GM12878 (cell line): ENCODE measurements at regions not wholly inside any gene's neighbourhood (a gene's known extent, or its start where the extent isn't known, plus 50 kb on each side); places are given as distances from the start of the nearest gene placed in this dataset.

ENCODE experiments used
- ATAC-seq: fragments of 200-7000 bp; cut with Tn5 transposase; 3 replicates; pipeline ENCODE4 v1.9.1; 2020; ENCODE audit warnings: mild to moderate bottlenecking, moderate library complexity
- BruUV-seq: library from RNA; stranded (reverse); fragments of 400-500 nt; replicated peaks from 2 replicates; lab custom pipeline; 2021; lab: Mats Ljungman, UMichigan
- CTCF ChIA-PET: fragments of 300-600 bp; sonication (Branson Sonifier 250); formaldehyde crosslinking; extraction: SDS; loops from one replicate; lab custom pipeline; 2021; ENCODE audit warnings: inconsistent platforms; lab: Yijun Ruan, JAX
- POLR2A ChIA-PET: fragments of 350-600 bp; formaldehyde crosslinking; extraction: SDS; loops from one replicate; lab custom pipeline; 2021; ENCODE audit warnings: inconsistent platforms; lab: Charles Lee
- RAD21 ChIA-PET: fragments of 300-600 bp; sonication (Branson Sonifier 250); formaldehyde crosslinking; loops from one replicate; lab custom pipeline; 2023; ENCODE audit warnings: antibody characterized with exemption; ENCODE audit not compliant: unreplicated experiment; lab: Charles Lee
- SMC1A ChIA-PET: fragments of 300-600 bp; sonication (Branson Sonifier 250); formaldehyde crosslinking; loops from one replicate; lab custom pipeline; 2023; ENCODE audit not compliant: unreplicated experiment, uncharacterized antibody; lab: Charles Lee
- DNase-seq: peaks from one replicate; pipeline ENCODE4 v3.0.0-alpha.2; 2011; ENCODE audit warnings: low read depth, low spot score
- FAIRE-seq: peaks from 3 replicates; lab custom pipeline; 2011; peaks lifted over from hg19 to GRCh38; lab: Jason Lieb, UNC
- H2AFZ ChIP-seq: 2 replicates; pipeline ENCODE4 v1.6.0; 2011; ENCODE audit warnings: low read depth, low read length, control low read depth; ENCODE audit not compliant: control insufficient read depth
- H3K27ac ChIP-seq: 2 replicates; pipeline ENCODE4 v1.5.1; 2011; ENCODE audit warnings: control low read depth; ENCODE audit not compliant: control insufficient read depth, insufficient read depth
- H3K27me3 ChIP-seq, 2 experiments: replicated peaks in 1 of 2; 2 replicates each; pipeline versions ENCODE4 v1.6.0 to v1.6.1; 2011; ENCODE audit warnings: low read length in 1 of 2; ENCODE audit not compliant: control insufficient read depth in 2 of 2, insufficient read depth in 2 of 2
- H3K36me3 ChIP-seq, 2 experiments: 2 replicates each; pipeline ENCODE4 v1.5.1; 2011; ENCODE audit warnings: low read length in 1 of 2; ENCODE audit not compliant: control insufficient read depth in 2 of 2, insufficient read depth in 2 of 2
- H3K4me1 ChIP-seq: 2 replicates; pipeline ENCODE4 v1.6.1; 2011; ENCODE audit warnings: mild to moderate bottlenecking, low read length, moderate library complexity, mixed read lengths; ENCODE audit not compliant: control insufficient read depth, insufficient read depth
- H3K4me2 ChIP-seq: 2 replicates; pipeline ENCODE4 v1.6.0; 2011; ENCODE audit warnings: control low read depth; ENCODE audit not compliant: control insufficient read depth, insufficient read depth
- H3K4me3 ChIP-seq: fragments of 200-600 bp; sonication (generic); 2 replicates; pipeline ENCODE4 v1.5.1; 2016
- H3K79me2 ChIP-seq: 2 replicates; pipeline ENCODE4 v1.6.0; 2011; ENCODE audit warnings: low read length; ENCODE audit not compliant: control insufficient read depth, insufficient read depth
- H3K9ac ChIP-seq: 2 replicates; pipeline ENCODE4 v1.8.0; 2011; ENCODE audit warnings: low read length, control low read depth, mixed read lengths; ENCODE audit not compliant: control insufficient read depth, insufficient read depth
- H3K9me3 ChIP-seq: replicated peaks from 3 replicates; pipeline ENCODE4 v1.5.1; 2011; ENCODE audit warnings: mild to moderate bottlenecking, low read length; ENCODE audit not compliant: control insufficient read depth, insufficient read depth
- H4K20me1 ChIP-seq: 2 replicates; pipeline ENCODE4 v1.6.0; 2011; ENCODE audit not compliant: control insufficient read depth, insufficient read depth
- CHD4 ChIP-seq: fragments of 200-600 bp; sonication (generic); IDR thresholded peaks from 2 replicates; pipeline ENCODE4 v1.6.1; 2016; ENCODE audit warnings: mild to moderate bottlenecking
- DPF2 ChIP-seq: fragments of 450-650 bp; IDR thresholded peaks from 2 replicates; pipeline ENCODE4 v1.6.1; 2017; ENCODE audit warnings: mild to moderate bottlenecking
- HCFC1 ChIP-seq: fragments of 150-350 bp; IDR thresholded peaks from 2 replicates; pipeline ENCODE4 v1.6.1; 2014; ENCODE audit warnings: low read length
- JUND ChIP-seq: IDR thresholded peaks from 2 replicates; pipeline ENCODE4 v1.6.1; 2012; ENCODE audit warnings: low read depth, mild to moderate bottlenecking, low read length, improper control_type of control experiment, moderate library complexity
- KAT2A ChIP-seq: conservative IDR thresholded peaks from 2 replicates; pipeline ENCODE4 v1.6.1; 2011; ENCODE audit warnings: low read depth, low read length; ENCODE audit not compliant: control insufficient read depth
- MEF2B ChIP-seq: fragments of 450-650 bp; IDR thresholded peaks from 2 replicates; pipeline ENCODE4 v1.6.1; 2018; ENCODE audit warnings: mild to moderate bottlenecking, moderate library complexity; ENCODE audit not compliant: partially characterized antibody, poor library complexity, severe bottlenecking
- NFXL1 ChIP-seq: fragments of 450-650 bp; IDR thresholded peaks from 2 replicates; pipeline ENCODE4 v1.6.1; 2017; ENCODE audit warnings: antibody characterized with exemption, mild to moderate bottlenecking, borderline replicate concordance
- NR2C1 ChIP-seq: fragments of 450-650 bp; IDR thresholded peaks from 2 replicates; pipeline ENCODE4 v1.6.1; 2017; ENCODE audit warnings: antibody characterized with exemption, mild to moderate bottlenecking, moderate library complexity
- NRF1 ChIP-seq: conservative IDR thresholded peaks from 2 replicates; pipeline ENCODE4 v1.6.1; 2011; ENCODE audit warnings: mild to moderate bottlenecking, low read depth, low read length, improper control_type of control experiment
- RB1 ChIP-seq: fragments of 450-650 bp; formaldehyde crosslinking; IDR thresholded peaks from 2 replicates; pipeline ENCODE4 v1.6.1; 2017; ENCODE audit warnings: mild to moderate bottlenecking, borderline replicate concordance
- RUNX3 ChIP-seq: IDR thresholded peaks from 2 replicates; pipeline ENCODE4 v1.6.1; 2012; ENCODE audit warnings: low read length, inconsistent platforms
- SIN3A ChIP-seq: IDR thresholded peaks from 2 replicates; pipeline ENCODE4 v1.6.1; 2012; ENCODE audit warnings: low read depth, low read length, improper control_type of control experiment
- SREBF1 ChIP-seq: IDR thresholded peaks from 2 replicates; pipeline ENCODE4 v1.6.1; 2012; ENCODE audit warnings: mild to moderate bottlenecking, low read length
- SUZ12 ChIP-seq: fragments of 200-600 bp; sonication (generic); IDR thresholded peaks from one replicate; pipeline ENCODE4 v1.6.1; 2018; ENCODE audit warnings: antibody characterized with exemption, mild to moderate bottlenecking; ENCODE audit not compliant: unreplicated experiment
- ZNF622 ChIP-seq: fragments of 450-650 bp; IDR thresholded peaks from 2 replicates; pipeline ENCODE4 v1.6.1; 2017; ENCODE audit warnings: mild to moderate bottlenecking, inconsistent platforms
- WGBS: methylation state at CpG from one replicate; pipeline ENCODE4 v1.1.6; 2016; ENCODE audit warnings: low lambda C conversion rate; ENCODE audit not compliant: insufficient replicate concordance, insufficient coverage; ENCODE audit errors: missing lambda C conversion rate; 5-methylcytosine and 5-hydroxymethylcytosine counted together
- in situ Hi-C: fragments of 300-500 bp; cut with MboI; formaldehyde crosslinking; loops from 9 replicates; pipeline ENCODE4 v1.14.3; 2018; ENCODE audit warnings: mixed read lengths
- intact Hi-C: fragments of 100-400 bp; cut with micrococcal nuclease; formaldehyde crosslinking; loops from one replicate; pipeline ENCODE4 v1.14.2; 2022; ENCODE audit not compliant: unreplicated experiment
- TF ChIP-seq, protein P1 (sequence below): IDR thresholded peaks from 2 replicates; pipeline ENCODE4 v1.6.1; 2012; ENCODE audit warnings: low read depth, low read length, improper control_type of control experiment
- TF ChIP-seq, protein P2 (sequence below): fragments of 450-650 bp; IDR thresholded peaks from 2 replicates; pipeline ENCODE4 v1.6.1; 2017; ENCODE audit warnings: antibody characterized with exemption, mild to moderate bottlenecking, moderate library complexity
- TF ChIP-seq, protein P3 (sequence below): fragments of 450-650 bp; IDR thresholded peaks from 2 replicates; pipeline ENCODE4 v1.6.1; 2017; ENCODE audit warnings: mild to moderate bottlenecking, moderate library complexity

DNA sequence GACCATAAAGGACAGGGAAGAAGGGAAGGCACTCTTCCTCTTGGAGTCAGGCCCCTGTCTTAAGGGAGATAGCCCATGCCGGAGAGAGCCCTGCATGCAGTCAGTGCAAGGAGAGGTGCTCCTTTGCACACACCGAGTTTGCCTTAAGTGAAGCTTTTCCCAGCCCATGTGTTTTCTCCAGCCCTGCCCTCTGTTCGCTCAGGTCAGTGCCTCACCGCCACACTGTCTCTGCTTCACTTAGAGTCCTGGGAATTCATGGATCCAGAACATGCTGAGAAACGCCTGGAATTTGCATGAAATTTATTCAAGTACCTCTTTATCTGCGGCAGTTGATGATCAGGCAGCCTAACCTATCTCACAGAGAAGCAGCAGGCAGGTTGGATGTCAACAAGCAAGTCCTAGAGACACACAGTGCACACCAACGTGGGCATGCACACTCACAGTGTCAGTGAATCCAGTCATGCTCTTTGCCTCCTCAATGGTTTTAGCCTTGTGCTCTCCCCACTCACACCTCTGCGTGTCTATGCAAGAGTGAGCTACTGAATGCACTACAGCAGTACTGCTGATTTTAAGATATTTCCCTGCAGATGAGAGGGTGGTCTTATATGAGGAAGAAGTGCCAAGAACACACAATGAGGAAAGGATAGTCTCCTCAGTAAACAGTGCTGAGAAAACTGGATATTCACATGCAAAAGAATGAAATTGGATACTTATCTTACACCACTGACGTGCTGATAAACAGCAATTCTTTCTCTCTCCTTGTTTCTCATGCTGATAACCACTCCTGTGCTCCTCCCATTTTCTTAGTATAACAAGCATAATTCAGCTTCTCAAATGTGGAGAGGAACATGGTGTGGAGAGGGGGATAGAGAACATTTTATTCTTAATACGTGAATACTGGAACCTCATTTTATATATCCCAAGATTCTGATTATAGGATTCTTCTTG, 295.1 kb upstream of the CDYL start:
- CTCF ChIA-PET = no interaction called here
- FAIRE-seq = no peak

More for the DNA sequence above, 295.1 kb upstream of the CDYL start:
- ChIA-PET POLR2A (interaction anchor here (0.6 kb wide), 2 partner anchors 201 to 448 kb away, joined by 3 to 4 read pairs; no protein-coding TSS in a partner anchor), SMC1A (no interaction called here), RAD21 (no interaction called here)
- no peaks in the 10 kb centered on the region; the same call in 2 of the 3 replicates for H3K9me3 ChIP-seq
- no peak overlapping the region for H3K4me3 ChIP-seq
- WGBS = 32% methylated on average over 10 of the region's 10 CpGs
- H3K27ac ChIP-seq = no peak overlapping the region
- H3K4me2 ChIP-seq = no peak overlapping the region
- H4K20me1 ChIP-seq = no peaks in the 10 kb centered on the region
- in situ Hi-C loops = no loop called here
- no peaks in the 10 kb centered on the region for H3K27me3 ChIP-seq
- BruUV-seq = no TSS peak
- no peaks in the 10 kb centered on the region for H3K36me3 ChIP-seq
- DNase-seq (no peak), ATAC-seq (no peak)
- no peak overlapping the region for H3K9ac ChIP-seq
- H2AFZ ChIP-seq = no peak overlapping the region
- intact Hi-C loops = no loop called here
- no peaks in the 10 kb centered on the region for H3K79me2 ChIP-seq
- no peaks in the 10 kb centered on the region for H3K4me1 ChIP-seq
- TF ChIP-seq HCFC1 = no peak
- no peak for TF ChIP-seq DPF2
- TF ChIP-seq MEF2B = no peak
- TF ChIP-seq, protein P1, sequence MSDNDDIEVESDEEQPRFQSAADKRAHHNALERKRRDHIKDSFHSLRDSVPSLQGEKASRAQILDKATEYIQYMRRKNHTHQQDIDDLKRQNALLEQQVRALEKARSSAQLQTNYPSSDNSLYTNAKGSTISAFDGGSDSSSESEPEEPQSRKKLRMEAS = no peak
- no peak for TF ChIP-seq JUND
- no peak for TF ChIP-seq ZNF622
- TF ChIP-seq RB1 = no peak
- TF ChIP-seq, protein P2, sequence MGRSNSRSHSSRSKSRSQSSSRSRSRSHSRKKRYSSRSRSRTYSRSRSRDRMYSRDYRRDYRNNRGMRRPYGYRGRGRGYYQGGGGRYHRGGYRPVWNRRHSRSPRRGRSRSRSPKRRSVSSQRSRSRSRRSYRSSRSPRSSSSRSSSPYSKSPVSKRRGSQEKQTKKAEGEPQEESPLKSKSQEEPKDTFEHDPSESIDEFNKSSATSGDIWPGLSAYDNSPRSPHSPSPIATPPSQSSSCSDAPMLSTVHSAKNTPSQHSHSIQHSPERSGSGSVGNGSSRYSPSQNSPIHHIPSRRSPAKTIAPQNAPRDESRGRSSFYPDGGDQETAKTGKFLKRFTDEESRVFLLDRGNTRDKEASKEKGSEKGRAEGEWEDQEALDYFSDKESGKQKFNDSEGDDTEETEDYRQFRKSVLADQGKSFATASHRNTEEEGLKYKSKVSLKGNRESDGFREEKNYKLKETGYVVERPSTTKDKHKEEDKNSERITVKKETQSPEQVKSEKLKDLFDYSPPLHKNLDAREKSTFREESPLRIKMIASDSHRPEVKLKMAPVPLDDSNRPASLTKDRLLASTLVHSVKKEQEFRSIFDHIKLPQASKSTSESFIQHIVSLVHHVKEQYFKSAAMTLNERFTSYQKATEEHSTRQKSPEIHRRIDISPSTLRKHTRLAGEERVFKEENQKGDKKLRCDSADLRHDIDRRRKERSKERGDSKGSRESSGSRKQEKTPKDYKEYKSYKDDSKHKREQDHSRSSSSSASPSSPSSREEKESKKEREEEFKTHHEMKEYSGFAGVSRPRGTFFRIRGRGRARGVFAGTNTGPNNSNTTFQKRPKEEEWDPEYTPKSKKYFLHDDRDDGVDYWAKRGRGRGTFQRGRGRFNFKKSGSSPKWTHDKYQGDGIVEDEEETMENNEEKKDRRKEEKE = no peak
- TF ChIP-seq RUNX3 = no peak
- no peak for TF ChIP-seq SIN3A
- TF ChIP-seq SREBF1 = no peak
- TF ChIP-seq NR2C1 = no peak
- no peak for TF ChIP-seq NFXL1
- no peak for TF ChIP-seq NRF1
- TF ChIP-seq, protein P3, sequence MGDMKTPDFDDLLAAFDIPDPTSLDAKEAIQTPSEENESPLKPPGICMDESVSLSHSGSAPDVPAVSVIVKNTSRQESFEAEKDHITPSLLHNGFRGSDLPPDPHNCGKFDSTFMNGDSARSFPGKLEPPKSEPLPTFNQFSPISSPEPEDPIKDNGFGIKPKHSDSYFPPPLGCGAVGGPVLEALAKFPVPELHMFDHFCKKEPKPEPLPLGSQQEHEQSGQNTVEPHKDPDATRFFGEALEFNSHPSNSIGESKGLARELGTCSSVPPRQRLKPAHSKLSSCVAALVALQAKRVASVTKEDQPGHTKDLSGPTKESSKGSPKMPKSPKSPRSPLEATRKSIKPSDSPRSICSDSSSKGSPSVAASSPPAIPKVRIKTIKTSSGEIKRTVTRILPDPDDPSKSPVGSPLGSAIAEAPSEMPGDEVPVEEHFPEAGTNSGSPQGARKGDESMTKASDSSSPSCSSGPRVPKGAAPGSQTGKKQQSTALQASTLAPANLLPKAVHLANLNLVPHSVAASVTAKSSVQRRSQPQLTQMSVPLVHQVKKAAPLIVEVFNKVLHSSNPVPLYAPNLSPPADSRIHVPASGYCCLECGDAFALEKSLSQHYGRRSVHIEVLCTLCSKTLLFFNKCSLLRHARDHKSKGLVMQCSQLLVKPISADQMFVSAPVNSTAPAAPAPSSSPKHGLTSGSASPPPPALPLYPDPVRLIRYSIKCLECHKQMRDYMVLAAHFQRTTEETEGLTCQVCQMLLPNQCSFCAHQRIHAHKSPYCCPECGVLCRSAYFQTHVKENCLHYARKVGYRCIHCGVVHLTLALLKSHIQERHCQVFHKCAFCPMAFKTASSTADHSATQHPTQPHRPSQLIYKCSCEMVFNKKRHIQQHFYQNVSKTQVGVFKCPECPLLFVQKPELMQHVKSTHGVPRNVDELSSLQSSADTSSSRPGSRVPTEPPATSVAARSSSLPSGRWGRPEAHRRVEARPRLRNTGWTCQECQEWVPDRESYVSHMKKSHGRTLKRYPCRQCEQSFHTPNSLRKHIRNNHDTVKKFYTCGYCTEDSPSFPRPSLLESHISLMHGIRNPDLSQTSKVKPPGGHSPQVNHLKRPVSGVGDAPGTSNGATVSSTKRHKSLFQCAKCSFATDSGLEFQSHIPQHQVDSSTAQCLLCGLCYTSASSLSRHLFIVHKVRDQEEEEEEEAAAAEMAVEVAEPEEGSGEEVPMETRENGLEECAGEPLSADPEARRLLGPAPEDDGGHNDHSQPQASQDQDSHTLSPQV = no peak
- TF ChIP-seq SUZ12 = no peak
- no peak for TF ChIP-seq CHD4
- TF ChIP-seq KAT2A = no peak
